H1 (cell line): ENCODE measurements at regions not wholly inside any gene's neighbourhood (a gene's known extent, or its start where the extent isn't known, plus 50 kb on each side); places are given as distances from the start of the nearest gene placed in this dataset.

Experiments
- CTCF ChIA-PET: fragments of 300-600 bp; sonication (Branson Sonifier 250); formaldehyde crosslinking; loops from one replicate; lab custom pipeline; 2021; ENCODE audit not compliant: partially characterized antibody; lab: Charles Lee
- POLR2A ChIA-PET: fragments of 300-600 bp; sonication (Branson Sonifier 250); formaldehyde crosslinking; loops from one replicate; lab custom pipeline; 2021; ENCODE audit warnings: inconsistent platforms; ENCODE audit not compliant: partially characterized antibody; lab: Charles Lee
- DNase-seq, 2 experiments: peaks; one replicate each; pipeline versions ENCODE4 v3.0.0 to v3.0.0-alpha.2; 2010 to 2022; ENCODE audit warnings: low spot score in 2 of 2, low read depth in 1 of 2, mixed read lengths in 1 of 2
- FAIRE-seq: peaks from 2 replicates; lab custom pipeline; 2011; peaks lifted over from hg19 to GRCh38; lab: Jason Lieb, UNC
- H2AFZ ChIP-seq: 2 replicates; pipeline ENCODE4 v1.8.1; 2012; ENCODE audit warnings: low read length, inconsistent platforms
- H2AK5ac ChIP-seq: 2 replicates; pipeline ENCODE4 v1.6.1; 2013; ENCODE audit warnings: low read depth, low read length
- H2BK120ac ChIP-seq: replicated peaks from 2 replicates; pipeline ENCODE3; 2013; ENCODE audit warnings: low read depth, low read length, inconsistent platforms
- H2BK12ac ChIP-seq: 2 replicates; pipeline ENCODE4 v1.6.1; 2013; ENCODE audit warnings: low read depth, low read length
- H2BK15ac ChIP-seq: 2 replicates; pipeline ENCODE4 v1.6.1; 2013; ENCODE audit warnings: low read length
- H2BK20ac ChIP-seq: 2 replicates; pipeline ENCODE4 v1.6.1; 2013; ENCODE audit warnings: low read length
- H2BK5ac ChIP-seq: 2 replicates; pipeline ENCODE4 v1.6.1; 2013; ENCODE audit warnings: low read depth, low read length
- H3K14ac ChIP-seq: 2 replicates; pipeline ENCODE4 v1.6.1; 2013; ENCODE audit warnings: inconsistent platforms; ENCODE audit not compliant: insufficient read length
- H3K18ac ChIP-seq: 2 replicates; pipeline ENCODE4 v1.6.1; 2013; ENCODE audit warnings: low read length; ENCODE audit errors: extremely low read depth
- H3K23ac ChIP-seq: 2 replicates; pipeline ENCODE4 v1.6.1; 2013; ENCODE audit warnings: inconsistent platforms; ENCODE audit not compliant: insufficient read length
- H3K23me2 ChIP-seq: 2 replicates; pipeline ENCODE4 v1.6.1; 2013; ENCODE audit warnings: low read depth, low read length
- H3K27ac ChIP-seq: 2 replicates; pipeline ENCODE4 v1.6.1; 2011; ENCODE audit warnings: low read depth, low read length, inconsistent platforms
- H3K27me3 ChIP-seq, 4 experiments: replicated peaks in 1 of 4; 1 replicate in 1 of 4; 2 replicates in 3 of 4; pipeline versions ENCODE4 v1.6.1 to v1.8.1; 2011 to 2013; ENCODE audit warnings: low read length in 3 of 4, mild to moderate bottlenecking in 3 of 4, inconsistent platforms in 2 of 4, mixed read lengths in 2 of 4, moderate library complexity in 1 of 4; ENCODE audit not compliant: control insufficient read depth in 3 of 4, insufficient read depth in 3 of 4; ENCODE audit errors: extremely low read depth in 1 of 4
- H3K36me3 ChIP-seq, 4 experiments: 2 replicates each; pipeline versions ENCODE4 v1.6.1 to v1.8.1; 2011 to 2013; ENCODE audit warnings: mild to moderate bottlenecking in 4 of 4, low read length in 3 of 4, moderate library complexity in 2 of 4, control low read depth in 1 of 4, inconsistent platforms in 1 of 4; ENCODE audit not compliant: insufficient read depth in 4 of 4, control insufficient read depth in 2 of 4
- H3K4ac ChIP-seq: replicated peaks from 2 replicates; pipeline ENCODE3; 2013; ENCODE audit warnings: low read length, low read depth, mixed read lengths, inconsistent platforms; ENCODE audit not compliant: insufficient read length
- H3K4me1 ChIP-seq, 4 experiments: replicated peaks in 1 of 4; 1 replicate in 1 of 4; 2 replicates in 3 of 4; pipeline versions ENCODE4 v1.6.1 to v1.8.1; 2011 to 2013; ENCODE audit warnings: low read length in 3 of 4, inconsistent platforms in 2 of 4, mixed read lengths in 1 of 4; ENCODE audit not compliant: insufficient read depth in 4 of 4, control insufficient read depth in 3 of 4
- H3K4me2 ChIP-seq, 2 experiments: 2 replicates each; pipeline versions ENCODE4 v1.6.1 to v1.8.1; 2011 to 2013; ENCODE audit warnings: low read depth in 2 of 2, low read length in 2 of 2, control low read depth in 1 of 2, inconsistent platforms in 1 of 2, mild to moderate bottlenecking in 1 of 2; ENCODE audit not compliant: insufficient read depth in 1 of 2
- H3K4me3 ChIP-seq, 4 experiments: fragments of 200-600, 300-600 bp in 1 of 4; sonication (generic), shearing (Covaris generic), sonication (Bioruptor Twin) in 1 of 4; 2 replicates each; pipeline versions ENCODE4 v1.5.1 to v1.8.1; 2011 to 2016; ENCODE audit warnings: low read length in 4 of 4, low read depth in 3 of 4, control low read depth in 2 of 4, inconsistent platforms in 2 of 4, mild to moderate bottlenecking in 2 of 4, mixed read lengths in 1 of 4, moderate library complexity in 1 of 4; ENCODE audit not compliant: insufficient read depth in 2 of 4; ENCODE audit errors: extremely low read depth in 1 of 4
- H3K56ac ChIP-seq: replicated peaks from 2 replicates; pipeline ENCODE3; 2013; ENCODE audit warnings: low read depth, mild to moderate bottlenecking, mixed read lengths, low read length, inconsistent platforms; ENCODE audit not compliant: insufficient read length
- H3K79me1 ChIP-seq: 2 replicates; pipeline ENCODE4 v1.6.1; 2013; ENCODE audit warnings: low read depth, low read length, control low read depth
- H3K79me2 ChIP-seq, 2 experiments: 2 replicates each; pipeline versions ENCODE4 v1.6.1 to v1.8.1; 2012 to 2013; ENCODE audit warnings: low read length in 2 of 2, mild to moderate bottlenecking in 2 of 2, inconsistent platforms in 1 of 2; ENCODE audit not compliant: insufficient read depth in 2 of 2, control insufficient read depth in 1 of 2
- H3K9ac ChIP-seq, 4 experiments: replicated peaks in 1 of 4; 1 replicate in 1 of 4; 2 replicates in 3 of 4; pipeline versions ENCODE4 v1.6.1 to v1.8.1; 2011 to 2013; ENCODE audit warnings: low read depth in 3 of 4, low read length in 3 of 4, control low read depth in 2 of 4, mild to moderate bottlenecking in 2 of 4, moderate library complexity in 2 of 4, inconsistent platforms in 1 of 4; ENCODE audit errors: extremely low read depth in 1 of 4
- H3K9me3 ChIP-seq, 2 experiments: 2 replicates each; pipeline versions ENCODE4 v1.6.1 to v1.8.1; 2012 to 2013; ENCODE audit warnings: mild to moderate bottlenecking in 2 of 2, moderate library complexity in 2 of 2, control low read depth in 1 of 2, inconsistent platforms in 1 of 2, low read depth in 1 of 2, low read length in 1 of 2, mixed read lengths in 1 of 2; ENCODE audit not compliant: insufficient read depth in 2 of 2
- H4K20me1 ChIP-seq, 2 experiments: replicated peaks in 1 of 2; 2 replicates each; pipeline versions ENCODE3 to v1.8.1; 2011 to 2013; ENCODE audit warnings: inconsistent platforms in 2 of 2, low read length in 2 of 2, mild to moderate bottlenecking in 1 of 2; ENCODE audit not compliant: insufficient read depth in 2 of 2, control insufficient read depth in 1 of 2
- H4K5ac ChIP-seq: 2 replicates; pipeline ENCODE4 v1.6.1; 2013; ENCODE audit warnings: low read length, low read depth, mixed read lengths, inconsistent platforms; ENCODE audit not compliant: insufficient read length
- H4K8ac ChIP-seq: 2 replicates; pipeline ENCODE4 v1.8.0; 2013; ENCODE audit warnings: mild to moderate bottlenecking, moderate library complexity, low read length, inconsistent platforms; ENCODE audit not compliant: insufficient read depth; ENCODE audit errors: extremely low read depth
- H4K91ac ChIP-seq: replicated peaks from 2 replicates; pipeline ENCODE3; 2013; ENCODE audit warnings: low read length, mixed read lengths, inconsistent platforms; ENCODE audit not compliant: insufficient read length
- CHD1 ChIP-seq: IDR thresholded peaks from 2 replicates; pipeline ENCODE4 v1.6.1; 2012; ENCODE audit warnings: low read depth, low read length, improper control_type of control experiment
- CREB1 ChIP-seq: IDR thresholded peaks from 2 replicates; pipeline ENCODE4 v1.6.1; 2012; ENCODE audit warnings: inconsistent platforms
- EZH2 ChIP-seq: fragments of 200-600 bp; sonication (generic); IDR thresholded peaks from 2 replicates; pipeline ENCODE4 v1.7.1; 2012; ENCODE audit warnings: low read depth, mild to moderate bottlenecking, moderate library complexity, low read length, inconsistent platforms; ENCODE audit not compliant: severe bottlenecking
- JUND ChIP-seq: IDR thresholded peaks from 2 replicates; pipeline ENCODE4 v1.6.1; 2011; ENCODE audit warnings: mild to moderate bottlenecking, improper control_type of control experiment, low read length
- MAFK ChIP-seq: IDR thresholded peaks from 2 replicates; pipeline ENCODE4 v1.6.1; 2012; ENCODE audit warnings: low read depth, mild to moderate bottlenecking, improper control_type of control experiment, low read length
- NRF1 ChIP-seq: IDR thresholded peaks from 2 replicates; pipeline ENCODE4 v1.6.1; 2011; ENCODE audit warnings: mild to moderate bottlenecking, low read depth, low read length, improper control_type of control experiment
- RXRA ChIP-seq: IDR thresholded peaks from 2 replicates; pipeline ENCODE4 v1.6.1; 2011; ENCODE audit warnings: low read depth, mild to moderate bottlenecking, low read length, moderate library complexity; ENCODE audit not compliant: insufficient read depth
- SIN3A ChIP-seq, 2 experiments: IDR thresholded peaks in 1 of 2; conservative IDR thresholded peaks in 1 of 2; 2 replicates each; pipeline ENCODE4 v1.6.1; 2011 to 2012; ENCODE audit warnings: low read length in 2 of 2, improper control_type of control experiment in 1 of 2, low read depth in 1 of 2, mild to moderate bottlenecking in 1 of 2
- SIRT6 ChIP-seq: IDR thresholded peaks from one replicate; pipeline ENCODE4 v1.7.1; 2012; ENCODE audit warnings: low read length, inconsistent platforms
- SP1 ChIP-seq: IDR thresholded peaks from 2 replicates; pipeline ENCODE4 v1.6.1; 2011; ENCODE audit warnings: low read depth, low read length
- TBP ChIP-seq: IDR thresholded peaks from 2 replicates; pipeline ENCODE4 v1.6.1; 2011; ENCODE audit warnings: low read depth, low read length, improper control_type of control experiment
- TCF12 ChIP-seq: IDR thresholded peaks from 2 replicates; pipeline ENCODE4 v1.6.1; 2011; ENCODE audit warnings: low read depth, mild to moderate bottlenecking, low read length
- ZNF274 ChIP-seq: IDR thresholded peaks from 2 replicates; pipeline ENCODE4 v1.7.0; 2012; ENCODE audit warnings: low read length, borderline replicate concordance; ENCODE audit errors: extremely low read depth
- WGBS, 2 experiments: shearing (Covaris generic) in 1 of 2; methylation state at CpG; one replicate each; pipeline versions ENCODE4 v1.1.6 to v1.1.7; 2013 to 2015; ENCODE audit warnings: low lambda C conversion rate in 2 of 2, mixed read lengths in 2 of 2, inconsistent platforms in 1 of 2, low coverage in 1 of 2, missing lambda C conversion rate in 1 of 2; ENCODE audit not compliant: insufficient replicate concordance in 2 of 2, insufficient coverage in 1 of 2, insufficient read length in 1 of 2; ENCODE audit errors: extremely low coverage in 1 of 2, missing lambda C conversion rate in 1 of 2; 5-methylcytosine and 5-hydroxymethylcytosine counted together
- TF ChIP-seq, protein P1 (sequence below), 3 experiments: IDR thresholded peaks; 1 replicate in 2 of 3; 2 replicates in 1 of 3; pipeline versions ENCODE4 v1.5.1 to v1.6.1; 2011; ENCODE audit warnings: low read length in 3 of 3, mild to moderate bottlenecking in 3 of 3, inconsistent platforms in 2 of 3, low read depth in 1 of 3, moderate library complexity in 1 of 3; ENCODE audit not compliant: insufficient read depth in 1 of 3; ENCODE audit errors: control extremely low read depth in 1 of 3

DNA sequence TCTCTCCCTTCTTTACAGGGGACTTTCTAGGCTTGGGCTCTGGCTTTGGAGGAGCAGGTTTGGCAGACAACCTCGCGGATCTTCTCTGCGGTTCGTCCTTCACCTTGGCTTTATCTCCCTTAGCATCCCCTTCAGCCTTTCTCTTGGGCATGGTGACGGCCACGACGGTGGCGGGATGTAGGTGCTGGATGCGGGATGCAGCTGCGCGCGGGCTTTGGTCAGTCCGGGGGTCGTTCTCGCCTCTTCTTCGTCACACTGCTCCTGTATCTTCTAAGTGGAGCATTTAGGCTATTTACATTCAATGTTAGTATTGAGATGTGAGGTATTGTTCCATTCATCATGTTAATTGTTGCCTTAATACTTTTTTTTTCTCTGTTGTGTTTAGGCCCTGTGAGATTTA, 217.2 kb upstream of the STXBP6 start:
- Histone ChIP-seq H4K91ac (no peak overlapping the region), H3K56ac (no peak overlapping the region), H3K23me2 (no peaks in the 10 kb centered on the region), H2AFZ (no peak overlapping the region), H2BK20ac (no peak overlapping the region), H3K27me3 (no peaks in the 10 kb centered on the region), H3K36me3 (no peaks in the 10 kb centered on the region), H3K79me2 (no peaks in the 10 kb centered on the region), H2BK12ac (no peak overlapping the region), H2BK15ac (no peak overlapping the region), H3K23ac (no peak overlapping the region), H2BK5ac (no peak overlapping the region), H3K4me1 (no peaks in the 10 kb centered on the region), H4K20me1 (no peaks in the 10 kb centered on the region), H3K9ac (no peak overlapping the region), H2BK120ac (no peak overlapping the region), H3K14ac (no peak overlapping the region), H2AK5ac (no peak overlapping the region), H3K79me1 (no peaks in the 10 kb centered on the region), H3K4me2 (no peak overlapping the region), H3K27ac (no peak overlapping the region), H3K18ac (no peak overlapping the region), H3K9me3 (no peaks in the 10 kb centered on the region), H4K8ac (no peak overlapping the region), H3K4ac (no peak overlapping the region), H4K5ac (no peak overlapping the region), H3K4me3 (no peak overlapping the region)
- ChIA-PET POLR2A (no interaction called here), CTCF (interaction anchor here (0.9 kb wide), 1 partner anchor 140 kb away, joined by 3 read pairs; no protein-coding TSS in a partner anchor)
- FAIRE-seq (no peak), DNase-seq (no peak)
- 93% methylated on average over 16 of the region's 16 CpGs; no CpG with 5 or more reads in 1 of the 2 experiments for WGBS, 2 experiments
- TF ChIP-seq CREB1 (no peak), CHD1 (no peak), ZNF274 (no peak), EZH2 (no peak), TCF12 (no peak), TBP (no peak), JUND (no peak), MAFK (no peak), SIN3A (conservative IDR thresholded peaks at IDR 0.05 in 1 of 2, IDR thresholded peaks at IDR 0.05 in 1 of 2; ENCODE audit: low read depth in 1 of 2, low read length in 2 of 2) (no peak), RXRA (no peak), NRF1 (no peak), SIRT6 (no peak), SP1 (no peak)
- TF ChIP-seq, protein P1, sequence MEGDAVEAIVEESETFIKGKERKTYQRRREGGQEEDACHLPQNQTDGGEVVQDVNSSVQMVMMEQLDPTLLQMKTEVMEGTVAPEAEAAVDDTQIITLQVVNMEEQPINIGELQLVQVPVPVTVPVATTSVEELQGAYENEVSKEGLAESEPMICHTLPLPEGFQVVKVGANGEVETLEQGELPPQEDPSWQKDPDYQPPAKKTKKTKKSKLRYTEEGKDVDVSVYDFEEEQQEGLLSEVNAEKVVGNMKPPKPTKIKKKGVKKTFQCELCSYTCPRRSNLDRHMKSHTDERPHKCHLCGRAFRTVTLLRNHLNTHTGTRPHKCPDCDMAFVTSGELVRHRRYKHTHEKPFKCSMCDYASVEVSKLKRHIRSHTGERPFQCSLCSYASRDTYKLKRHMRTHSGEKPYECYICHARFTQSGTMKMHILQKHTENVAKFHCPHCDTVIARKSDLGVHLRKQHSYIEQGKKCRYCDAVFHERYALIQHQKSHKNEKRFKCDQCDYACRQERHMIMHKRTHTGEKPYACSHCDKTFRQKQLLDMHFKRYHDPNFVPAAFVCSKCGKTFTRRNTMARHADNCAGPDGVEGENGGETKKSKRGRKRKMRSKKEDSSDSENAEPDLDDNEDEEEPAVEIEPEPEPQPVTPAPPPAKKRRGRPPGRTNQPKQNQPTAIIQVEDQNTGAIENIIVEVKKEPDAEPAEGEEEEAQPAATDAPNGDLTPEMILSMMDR (IDR thresholded peaks at IDR 0.05; ENCODE audit: control extremely low read depth in 1 of 3, insufficient read depth in 1 of 3, low read depth in 1 of 3, low read length in 3 of 3): no peak
